WTC11 (cell line): ENCODE measurements at regions not wholly inside any gene's neighbourhood (a gene's known extent, or its start where the extent isn't known, plus 50 kb on each side); places are given as distances from the start of the nearest gene placed in this dataset.
"Not testable (repeated sequence)": the region's sequence is repeated elsewhere in the genome, so short reads cannot be mapped to it uniquely, and the experiment has no call there.

Source experiments
- ATAC-seq: fragments of 200-7000 bp; cut with Tn5 transposase; 2 replicates; pipeline ENCODE4 v1.10.0; 2021; ENCODE audit warnings: mild to moderate bottlenecking, moderate library complexity
- CTCF ChIA-PET: fragments of 300-600 bp; sonication (Branson Sonifier 250); formaldehyde crosslinking; loops from one replicate; lab custom pipeline; 2021; ENCODE audit warnings: antibody characterized with exemption; lab: Charles Lee
- POLR2A ChIA-PET: fragments of 350-600 bp; sonication (Branson Sonifier 250); formaldehyde crosslinking; loops from one replicate; lab custom pipeline; 2021; ENCODE audit warnings: antibody characterized with exemption; lab: Charles Lee
- DNase-seq: peaks from one replicate; pipeline ENCODE4 v3.0.0; 2021; ENCODE audit warnings: low spot score
- H3K27ac Mint-ChIP-seq: 2 replicates; pipeline ENCODE4 v1.8.0; 2021; ENCODE audit warnings: mixed read lengths
- H3K27me3 Mint-ChIP-seq: 2 replicates; pipeline ENCODE4 v1.8.0; 2021; ENCODE audit warnings: low read depth, mild to moderate bottlenecking, moderate library complexity, mixed read lengths
- H3K36me3 Mint-ChIP-seq: 2 replicates; pipeline ENCODE4 v1.8.0; 2021; ENCODE audit warnings: mixed read lengths
- H3K4me1 Mint-ChIP-seq: 2 replicates; pipeline ENCODE4 v1.8.0; 2022; ENCODE audit warnings: mixed read lengths
- H3K4me3 Mint-ChIP-seq: 2 replicates; pipeline ENCODE4 v1.8.0; 2021; ENCODE audit warnings: mild to moderate bottlenecking, moderate library complexity, mixed read lengths
- H3K9me3 Mint-ChIP-seq: 2 replicates; pipeline ENCODE4 v1.8.0; 2021; ENCODE audit warnings: mixed read lengths
- CBFB ChIP-seq: sonication (generic); formaldehyde crosslinking; IDR thresholded peaks from 2 replicates; pipeline ENCODE4 v1.8.1; 2022; ENCODE audit warnings: mild to moderate bottlenecking, low read depth, missing genetic modification reagents
- ELF4 ChIP-seq: sonication (generic); formaldehyde crosslinking; IDR thresholded peaks from 2 replicates; pipeline ENCODE4 v1.8.1; 2022; ENCODE audit warnings: low read depth, mild to moderate bottlenecking, moderate library complexity, missing genetic modification reagents
- ETV6 ChIP-seq: sonication (generic); formaldehyde crosslinking; IDR thresholded peaks from 2 replicates; pipeline ENCODE4 v1.8.1; 2022; ENCODE audit warnings: mild to moderate bottlenecking, missing genetic modification reagents
- FOXK1 ChIP-seq: sonication (generic); formaldehyde crosslinking; IDR thresholded peaks from 2 replicates; pipeline ENCODE4 v1.8.0; 2022; ENCODE audit warnings: mild to moderate bottlenecking, moderate library complexity, missing genetic modification reagents
- GABPB1 ChIP-seq: sonication (generic); formaldehyde crosslinking; IDR thresholded peaks from 2 replicates; pipeline ENCODE4 v1.8.1; 2023; ENCODE audit warnings: mild to moderate bottlenecking, missing genetic modification reagents
- HMGA2 ChIP-seq: fragments of 250-450 bp; sonication (Bioruptor Pico); IDR thresholded peaks from 2 replicates; pipeline ENCODE4 v1.4.0; 2021; ENCODE audit warnings: mild to moderate bottlenecking, moderate library complexity
- NFE2L1 ChIP-seq: sonication (generic); formaldehyde crosslinking; IDR thresholded peaks from 2 replicates; pipeline ENCODE4 v1.8.1; 2023; ENCODE audit warnings: missing genetic modification reagents
- NR3C1 ChIP-seq: sonication (generic); formaldehyde crosslinking; conservative IDR thresholded peaks from 2 replicates; pipeline ENCODE4 v1.8.1; 2023; ENCODE audit warnings: low read depth, mild to moderate bottlenecking, missing genetic modification reagents
- OVOL2 ChIP-seq: fragments of 250-450 bp; sonication (Bioruptor Pico); IDR thresholded peaks from 2 replicates; pipeline ENCODE4 v1.9.0; 2021; ENCODE audit warnings: mild to moderate bottlenecking, borderline replicate concordance
- PRRX2 ChIP-seq: fragments of 250-450 bp; sonication (Bioruptor Pico); IDR thresholded peaks from 2 replicates; pipeline ENCODE4 v1.8.0; 2021; ENCODE audit warnings: mild to moderate bottlenecking
- SOX15 ChIP-seq: fragments of 250-450 bp; sonication (Bioruptor Pico); IDR thresholded peaks from 2 replicates; pipeline ENCODE4 v1.9.0; 2021; ENCODE audit warnings: mild to moderate bottlenecking
- TEAD1 ChIP-seq: sonication (generic); formaldehyde crosslinking; IDR thresholded peaks from 2 replicates; pipeline ENCODE4 v1.8.0; 2022; ENCODE audit warnings: mild to moderate bottlenecking, missing genetic modification reagents
- TP53 ChIP-seq: sonication (generic); formaldehyde crosslinking; IDR thresholded peaks from 2 replicates; pipeline ENCODE4 v1.8.1; 2023; ENCODE audit warnings: mild to moderate bottlenecking, missing genetic modification reagents
- ZNF121 ChIP-seq: sonication (generic); formaldehyde crosslinking; IDR thresholded peaks from 2 replicates; pipeline ENCODE4 v1.8.0; 2023; ENCODE audit warnings: missing genetic modification reagents
- ZNF138 ChIP-seq: sonication (generic); formaldehyde crosslinking; conservative IDR thresholded peaks from 2 replicates; pipeline ENCODE4 v1.8.1; 2022; ENCODE audit warnings: mild to moderate bottlenecking, moderate library complexity, missing genetic modification reagents
- TF ChIP-seq, protein P1 (sequence below): sonication (generic); formaldehyde crosslinking; IDR thresholded peaks from 2 replicates; pipeline ENCODE4 v1.8.1; 2022; ENCODE audit warnings: low read depth, mild to moderate bottlenecking, moderate library complexity, missing genetic modification reagents, borderline replicate concordance
- TF ChIP-seq, protein P2 (sequence below): sonication (generic); formaldehyde crosslinking; IDR thresholded peaks from 2 replicates; pipeline ENCODE4 v1.8.0; 2022; ENCODE audit warnings: missing genetic modification reagents
- TF ChIP-seq, protein P3 (sequence below): sonication (generic); formaldehyde crosslinking; conservative IDR thresholded peaks from 2 replicates; pipeline ENCODE4 v1.8.1; 2022; ENCODE audit warnings: mild to moderate bottlenecking, missing genetic modification reagents
- TF ChIP-seq, protein P4 (sequence below): sonication (generic); formaldehyde crosslinking; IDR thresholded peaks from 2 replicates; pipeline ENCODE4 v1.8.1; 2023; ENCODE audit warnings: mild to moderate bottlenecking, missing genetic modification reagents
- TF ChIP-seq, protein P5 (sequence below): fragments of 200-600 bp; IDR thresholded peaks from 2 replicates; pipeline ENCODE4 v1.8.0; 2022; ENCODE audit warnings: antibody characterized with exemption

DNA sequence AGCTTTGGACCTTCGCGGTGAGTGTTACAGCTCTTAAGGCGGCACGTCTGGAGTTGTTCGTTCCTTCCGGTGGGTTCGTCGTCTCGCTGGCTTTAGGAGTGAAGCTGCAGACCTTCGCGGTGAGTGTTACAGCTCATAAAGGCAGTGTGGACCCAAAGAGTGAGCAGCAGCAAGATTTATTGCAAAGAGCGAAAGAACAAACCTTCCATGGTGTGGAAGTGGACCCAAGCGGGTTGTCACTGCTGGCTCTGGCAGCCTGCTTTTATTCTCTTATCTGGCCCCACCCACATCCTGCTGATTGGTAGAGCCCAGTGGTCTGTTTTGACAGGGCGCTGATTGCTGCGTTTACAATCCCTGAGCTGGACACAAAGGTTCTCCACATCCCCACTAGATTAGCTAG, 396.1 kb upstream of the LCORL start:
- POLR2A ChIA-PET, H3K4me1 Mint-ChIP-seq, CTCF ChIA-PET, H3K27me3 Mint-ChIP-seq, ATAC-seq, H3K4me3 Mint-ChIP-seq, H3K27ac Mint-ChIP-seq, DNase-seq, H3K9me3 Mint-ChIP-seq, H3K36me3 Mint-ChIP-seq: not testable (repeated sequence)

DNA sequence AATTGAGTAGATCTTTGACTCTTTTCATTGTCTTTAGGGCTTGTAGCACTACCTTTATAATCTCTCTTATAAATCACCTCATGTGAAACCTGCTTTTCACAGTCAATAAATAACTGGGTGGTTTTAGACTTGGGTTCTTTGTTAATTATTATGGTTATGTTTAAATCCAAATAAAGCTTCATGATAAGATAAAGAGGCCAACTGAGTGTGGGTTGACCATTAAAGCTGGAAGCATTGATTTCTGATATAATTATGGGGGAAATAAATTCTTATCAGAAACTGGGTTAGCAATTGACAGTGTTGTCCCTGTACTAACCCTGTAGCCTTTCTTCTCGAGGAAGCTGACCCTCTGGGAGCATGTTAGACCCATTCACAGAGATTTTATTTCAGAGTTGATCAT, 384.7 kb upstream of the LCORL start:
- no peak overlapping the region for H3K27ac Mint-ChIP-seq
- ATAC-seq (no peak), DNase-seq (no peak)
- TF ChIP-seq GABPB1 (CRISPR knock-in tag) (no peak), OVOL2 (CRISPR knock-in tag) (no peak), SOX15 (CRISPR knock-in tag) (no peak), HMGA2 (CRISPR knock-in tag) (no peak), FOXK1 (CRISPR knock-in tag) (no peak)
- TF ChIP-seq, protein P1, sequence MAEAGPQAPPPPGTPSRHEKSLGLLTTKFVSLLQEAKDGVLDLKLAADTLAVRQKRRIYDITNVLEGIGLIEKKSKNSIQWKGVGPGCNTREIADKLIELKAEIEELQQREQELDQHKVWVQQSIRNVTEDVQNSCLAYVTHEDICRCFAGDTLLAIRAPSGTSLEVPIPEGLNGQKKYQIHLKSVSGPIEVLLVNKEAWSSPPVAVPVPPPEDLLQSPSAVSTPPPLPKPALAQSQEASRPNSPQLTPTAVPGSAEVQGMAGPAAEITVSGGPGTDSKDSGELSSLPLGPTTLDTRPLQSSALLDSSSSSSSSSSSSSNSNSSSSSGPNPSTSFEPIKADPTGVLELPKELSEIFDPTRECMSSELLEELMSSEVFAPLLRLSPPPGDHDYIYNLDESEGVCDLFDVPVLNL (CRISPR knock-in tag) = no peak
- TF ChIP-seq, protein P2, sequence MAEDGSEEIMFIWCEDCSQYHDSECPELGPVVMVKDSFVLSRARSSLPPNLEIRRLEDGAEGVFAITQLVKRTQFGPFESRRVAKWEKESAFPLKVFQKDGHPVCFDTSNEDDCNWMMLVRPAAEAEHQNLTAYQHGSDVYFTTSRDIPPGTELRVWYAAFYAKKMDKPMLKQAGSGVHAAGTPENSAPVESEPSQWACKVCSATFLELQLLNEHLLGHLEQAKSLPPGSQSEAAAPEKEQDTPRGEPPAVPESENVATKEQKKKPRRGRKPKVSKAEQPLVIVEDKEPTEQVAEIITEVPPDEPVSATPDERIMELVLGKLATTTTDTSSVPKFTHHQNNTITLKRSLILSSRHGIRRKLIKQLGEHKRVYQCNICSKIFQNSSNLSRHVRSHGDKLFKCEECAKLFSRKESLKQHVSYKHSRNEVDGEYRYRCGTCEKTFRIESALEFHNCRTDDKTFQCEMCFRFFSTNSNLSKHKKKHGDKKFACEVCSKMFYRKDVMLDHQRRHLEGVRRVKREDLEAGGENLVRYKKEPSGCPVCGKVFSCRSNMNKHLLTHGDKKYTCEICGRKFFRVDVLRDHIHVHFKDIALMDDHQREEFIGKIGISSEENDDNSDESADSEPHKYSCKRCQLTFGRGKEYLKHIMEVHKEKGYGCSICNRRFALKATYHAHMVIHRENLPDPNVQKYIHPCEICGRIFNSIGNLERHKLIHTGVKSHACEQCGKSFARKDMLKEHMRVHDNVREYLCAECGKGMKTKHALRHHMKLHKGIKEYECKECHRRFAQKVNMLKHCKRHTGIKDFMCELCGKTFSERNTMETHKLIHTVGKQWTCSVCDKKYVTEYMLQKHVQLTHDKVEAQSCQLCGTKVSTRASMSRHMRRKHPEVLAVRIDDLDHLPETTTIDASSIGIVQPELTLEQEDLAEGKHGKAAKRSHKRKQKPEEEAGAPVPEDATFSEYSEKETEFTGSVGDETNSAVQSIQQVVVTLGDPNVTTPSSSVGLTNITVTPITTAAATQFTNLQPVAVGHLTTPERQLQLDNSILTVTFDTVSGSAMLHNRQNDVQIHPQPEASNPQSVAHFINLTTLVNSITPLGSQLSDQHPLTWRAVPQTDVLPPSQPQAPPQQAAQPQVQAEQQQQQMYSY (CRISPR knock-in tag) = no peak
- CTCF ChIA-PET = no interaction called here
- no peaks in the 10 kb centered on the region for H3K4me1 Mint-ChIP-seq
- no peak overlapping the region for H3K4me3 Mint-ChIP-seq
- no peaks in the 10 kb centered on the region for H3K9me3 Mint-ChIP-seq
- POLR2A ChIA-PET = no interaction called here
- H3K27me3 Mint-ChIP-seq = no peaks in the 10 kb centered on the region
- no peaks in the 10 kb centered on the region for H3K36me3 Mint-ChIP-seq

DNA sequence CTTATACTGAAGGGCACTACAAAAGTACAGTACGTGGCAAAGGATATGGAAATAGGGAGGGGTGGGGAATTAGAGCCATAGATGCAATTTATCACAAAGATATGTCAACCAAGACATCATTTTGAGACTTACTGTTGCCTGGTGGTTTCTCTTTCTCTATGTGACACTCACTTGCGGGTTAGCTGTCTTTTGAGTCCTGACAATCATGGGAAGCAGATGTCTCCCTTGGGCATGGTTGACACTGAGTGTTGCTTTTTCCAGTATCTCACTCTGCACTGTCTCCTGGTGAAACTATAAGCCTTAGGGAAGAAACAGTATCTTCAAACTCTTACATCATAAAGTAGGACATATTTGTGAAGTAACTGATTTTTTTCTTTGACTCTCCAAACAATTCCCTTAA, 383.5 kb upstream of the LCORL start:
- ATAC-seq (no peak), DNase-seq (no peak)
- H3K4me1 Mint-ChIP-seq = no peaks in the 10 kb centered on the region
- no peaks in the 10 kb centered on the region for H3K9me3 Mint-ChIP-seq
- no peaks in the 10 kb centered on the region for H3K36me3 Mint-ChIP-seq
- CTCF ChIA-PET = no interaction called here
- POLR2A ChIA-PET = no interaction called here
- no peak overlapping the region for H3K4me3 Mint-ChIP-seq
- no peaks in the 10 kb centered on the region for H3K27me3 Mint-ChIP-seq
- no peak overlapping the region for H3K27ac Mint-ChIP-seq
- TF ChIP-seq ELF4 (CRISPR knock-in tag) = no peak
- TF ChIP-seq TEAD1 (CRISPR knock-in tag) = no peak
- TF ChIP-seq ETV6 = no peak
- no peak for TF ChIP-seq CBFB (CRISPR knock-in tag)
- TF ChIP-seq, protein P3, sequence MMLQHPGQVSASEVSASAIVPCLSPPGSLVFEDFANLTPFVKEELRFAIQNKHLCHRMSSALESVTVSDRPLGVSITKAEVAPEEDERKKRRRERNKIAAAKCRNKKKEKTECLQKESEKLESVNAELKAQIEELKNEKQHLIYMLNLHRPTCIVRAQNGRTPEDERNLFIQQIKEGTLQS (CRISPR knock-in tag) = no peak
- TF ChIP-seq NFE2L1 (CRISPR knock-in tag) = no peak
- TF ChIP-seq, protein P4, sequence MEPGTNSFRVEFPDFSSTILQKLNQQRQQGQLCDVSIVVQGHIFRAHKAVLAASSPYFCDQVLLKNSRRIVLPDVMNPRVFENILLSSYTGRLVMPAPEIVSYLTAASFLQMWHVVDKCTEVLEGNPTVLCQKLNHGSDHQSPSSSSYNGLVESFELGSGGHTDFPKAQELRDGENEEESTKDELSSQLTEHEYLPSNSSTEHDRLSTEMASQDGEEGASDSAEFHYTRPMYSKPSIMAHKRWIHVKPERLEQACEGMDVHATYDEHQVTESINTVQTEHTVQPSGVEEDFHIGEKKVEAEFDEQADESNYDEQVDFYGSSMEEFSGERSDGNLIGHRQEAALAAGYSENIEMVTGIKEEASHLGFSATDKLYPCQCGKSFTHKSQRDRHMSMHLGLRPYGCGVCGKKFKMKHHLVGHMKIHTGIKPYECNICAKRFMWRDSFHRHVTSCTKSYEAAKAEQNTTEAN (CRISPR knock-in tag) = no peak
- TF ChIP-seq NR3C1 (CRISPR knock-in tag) = no peak
- TF ChIP-seq ZNF121 = no peak
- TF ChIP-seq ZNF138 (CRISPR knock-in tag) = no peak
- TF ChIP-seq TP53 = no peak
- TF ChIP-seq, protein P5, sequence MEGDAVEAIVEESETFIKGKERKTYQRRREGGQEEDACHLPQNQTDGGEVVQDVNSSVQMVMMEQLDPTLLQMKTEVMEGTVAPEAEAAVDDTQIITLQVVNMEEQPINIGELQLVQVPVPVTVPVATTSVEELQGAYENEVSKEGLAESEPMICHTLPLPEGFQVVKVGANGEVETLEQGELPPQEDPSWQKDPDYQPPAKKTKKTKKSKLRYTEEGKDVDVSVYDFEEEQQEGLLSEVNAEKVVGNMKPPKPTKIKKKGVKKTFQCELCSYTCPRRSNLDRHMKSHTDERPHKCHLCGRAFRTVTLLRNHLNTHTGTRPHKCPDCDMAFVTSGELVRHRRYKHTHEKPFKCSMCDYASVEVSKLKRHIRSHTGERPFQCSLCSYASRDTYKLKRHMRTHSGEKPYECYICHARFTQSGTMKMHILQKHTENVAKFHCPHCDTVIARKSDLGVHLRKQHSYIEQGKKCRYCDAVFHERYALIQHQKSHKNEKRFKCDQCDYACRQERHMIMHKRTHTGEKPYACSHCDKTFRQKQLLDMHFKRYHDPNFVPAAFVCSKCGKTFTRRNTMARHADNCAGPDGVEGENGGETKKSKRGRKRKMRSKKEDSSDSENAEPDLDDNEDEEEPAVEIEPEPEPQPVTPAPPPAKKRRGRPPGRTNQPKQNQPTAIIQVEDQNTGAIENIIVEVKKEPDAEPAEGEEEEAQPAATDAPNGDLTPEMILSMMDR = no peak
- no peak for TF ChIP-seq PRRX2 (CRISPR knock-in tag)
- TF ChIP-seq, all 79 proteins: peak for 0
